GM23338 (cell line): ENCODE measurements at regions not wholly inside any gene's neighbourhood (a gene's known extent, or its start where the extent isn't known, plus 50 kb on each side); places are given as distances from the start of the nearest gene placed in this dataset.
A peak's percentile ranks its signal among the peaks of the same experiment; 100 is the strongest.

ENCODE experiments used
- ATAC-seq: fragments of 200-7000 bp; cut with Tn5 transposase; 3 replicates; pipeline ENCODE4 v1.9.1; 2020
- DNase-seq: peaks from one replicate; pipeline ENCODE4 v3.0.0-alpha.2; 2015; ENCODE audit warnings: low spot score
- H2AFZ ChIP-seq: fragments of 200-600 bp; sonication (generic); 2 replicates; pipeline ENCODE4 v1.8.0; 2016; ENCODE audit warnings: antibody characterized with exemption, mild to moderate bottlenecking, moderate library complexity
- H3F3A ChIP-seq: fragments of 200-600 bp; sonication (generic); replicated peaks from 2 replicates; pipeline ENCODE4 v1.8.0; 2017; ENCODE audit warnings: antibody characterized with exemption, mixed run types, low read depth
- H3K27ac ChIP-seq: fragments of 200-600 bp; sonication (generic); 2 replicates; pipeline ENCODE4 v1.6.1; 2016; ENCODE audit warnings: low read depth
- H3K27me3 ChIP-seq: fragments of 200-600 bp; sonication (generic); 2 replicates; pipeline ENCODE4 v1.8.0; 2016; ENCODE audit warnings: mild to moderate bottlenecking, mixed run types, moderate library complexity; ENCODE audit not compliant: insufficient read depth
- H3K36me3 ChIP-seq: fragments of 200-600 bp; sonication (generic); 2 replicates; pipeline ENCODE4 v1.8.0; 2016; ENCODE audit warnings: mild to moderate bottlenecking; ENCODE audit not compliant: insufficient read depth
- H3K4me1 ChIP-seq: fragments of 200-600 bp; sonication (generic); 2 replicates; pipeline ENCODE4 v1.8.0; 2016; ENCODE audit warnings: mild to moderate bottlenecking, moderate library complexity; ENCODE audit not compliant: insufficient read depth
- H3K4me2 ChIP-seq: fragments of 200-600 bp; sonication (generic); 2 replicates; pipeline ENCODE4 v1.7.1; 2017; ENCODE audit warnings: mixed run types
- H3K4me3 ChIP-seq: fragments of 200-600 bp; sonication (generic); 2 replicates; pipeline ENCODE4 v1.6.1; 2016; ENCODE audit warnings: mixed run types
- H3K79me2 ChIP-seq: fragments of 200-600 bp; sonication (generic); replicated peaks from 2 replicates; pipeline ENCODE4 v1.8.0; 2017; ENCODE audit warnings: mild to moderate bottlenecking; ENCODE audit not compliant: insufficient read depth
- H3K9me2 ChIP-seq: fragments of 200-600 bp; sonication (generic); 2 replicates; pipeline ENCODE4 v1.8.0; 2017; ENCODE audit not compliant: insufficient read depth
- H4K20me1 ChIP-seq: fragments of 200-600 bp; sonication (generic); replicated peaks from 2 replicates; pipeline ENCODE4 v1.8.0; 2017; ENCODE audit warnings: mild to moderate bottlenecking; ENCODE audit not compliant: insufficient read depth
- H3K27ac Mint-ChIP-seq: 2 replicates; pipeline ENCODE4 v1.8.0; 2020; ENCODE audit warnings: inconsistent platforms, mild to moderate bottlenecking, moderate library complexity, mixed read lengths
- H3K27me3 Mint-ChIP-seq: 3 replicates; pipeline ENCODE4 v1.8.0; 2022; ENCODE audit warnings: low read depth, mild to moderate bottlenecking, moderate library complexity, mixed read lengths, inconsistent platforms; ENCODE audit not compliant: insufficient read depth, poor library complexity
- H3K36me3 Mint-ChIP-seq: 3 replicates; pipeline ENCODE4 v1.8.0; 2021; ENCODE audit warnings: low read depth, mild to moderate bottlenecking, inconsistent platforms, moderate library complexity, mixed read lengths
- H3K4me1 Mint-ChIP-seq: 3 replicates; pipeline ENCODE4 v1.8.0; 2020; ENCODE audit warnings: mild to moderate bottlenecking, inconsistent platforms, mixed read lengths
- H3K4me3 Mint-ChIP-seq: 3 replicates; pipeline ENCODE4 v1.8.0; 2021; ENCODE audit warnings: moderate library complexity, mild to moderate bottlenecking, inconsistent platforms, mixed read lengths
- H3K9me3 Mint-ChIP-seq: 3 replicates; pipeline ENCODE4 v1.8.0; 2020; ENCODE audit warnings: moderate library complexity, mild to moderate bottlenecking, inconsistent platforms, mixed read lengths
- CREB1 ChIP-seq: fragments of 250-450 bp; sonication (Bioruptor Pico); IDR thresholded peaks from 2 replicates; pipeline ENCODE4 v1.5.0; 2020; ENCODE audit warnings: low read depth, mild to moderate bottlenecking, moderate library complexity
- EZH2 ChIP-seq: fragments of 200-600 bp; sonication (generic); IDR thresholded peaks from one replicate; pipeline ENCODE4 v1.8.0; 2017; ENCODE audit warnings: antibody characterized with exemption, mild to moderate bottlenecking, low read depth; ENCODE audit not compliant: unreplicated experiment
- EZH2phosphoT487 ChIP-seq: fragments of 200-600 bp; sonication (generic); IDR thresholded peaks from one replicate; pipeline ENCODE4 v1.8.1; 2018; ENCODE audit warnings: antibody characterized with exemption; ENCODE audit not compliant: unreplicated experiment
- JUNB ChIP-seq: IDR thresholded peaks from one replicate; pipeline ENCODE4 v1.6.1; 2016; ENCODE audit warnings: antibody characterized with exemption; ENCODE audit not compliant: unreplicated experiment
- NANOG ChIP-seq: IDR thresholded peaks from 2 replicates; pipeline ENCODE4 v1.6.1; 2016; ENCODE audit warnings: antibody characterized with exemption, borderline replicate concordance
- POLR2AphosphoS5 ChIP-seq: IDR thresholded peaks from 2 replicates; pipeline ENCODE4 v1.6.1; 2016; ENCODE audit warnings: antibody characterized with exemption, low read depth
- STAT1 ChIP-seq: IDR thresholded peaks from one replicate; pipeline ENCODE4 v1.6.1; 2016; ENCODE audit warnings: antibody characterized with exemption; ENCODE audit not compliant: unreplicated experiment
- ZNF114 ChIP-seq: fragments of 250-450 bp; sonication (Bioruptor Pico); IDR thresholded peaks from 2 replicates; pipeline ENCODE4 v1.5.0; 2020; ENCODE audit warnings: mild to moderate bottlenecking, moderate library complexity
- ZNF331 ChIP-seq: fragments of 250-450 bp; sonication (Bioruptor Pico); IDR thresholded peaks from 2 replicates; pipeline ENCODE4 v1.5.0; 2020; ENCODE audit warnings: low read depth, mild to moderate bottlenecking, moderate library complexity
- TF ChIP-seq, protein P1 (sequence below), 2 experiments: fragments of 200-600 bp in 1 of 2; sonication (generic) in 1 of 2; conservative IDR thresholded peaks; 2 replicates each; pipeline versions ENCODE4 v1.5.1 to v1.6.1; 2016 to 2017; ENCODE audit warnings: antibody characterized with exemption in 2 of 2, low read depth in 2 of 2, mild to moderate bottlenecking in 2 of 2, moderate library complexity in 1 of 2
- TF ChIP-seq, protein P2 (sequence below): fragments of 250-450 bp; sonication (Bioruptor Pico); IDR thresholded peaks from 2 replicates; pipeline ENCODE4 v1.5.0; 2020; ENCODE audit warnings: mild to moderate bottlenecking, moderate library complexity
- TF ChIP-seq, protein P3 (sequence below): IDR thresholded peaks from 2 replicates; pipeline ENCODE4 v1.6.1; 2016; ENCODE audit warnings: antibody characterized with exemption

DNA sequence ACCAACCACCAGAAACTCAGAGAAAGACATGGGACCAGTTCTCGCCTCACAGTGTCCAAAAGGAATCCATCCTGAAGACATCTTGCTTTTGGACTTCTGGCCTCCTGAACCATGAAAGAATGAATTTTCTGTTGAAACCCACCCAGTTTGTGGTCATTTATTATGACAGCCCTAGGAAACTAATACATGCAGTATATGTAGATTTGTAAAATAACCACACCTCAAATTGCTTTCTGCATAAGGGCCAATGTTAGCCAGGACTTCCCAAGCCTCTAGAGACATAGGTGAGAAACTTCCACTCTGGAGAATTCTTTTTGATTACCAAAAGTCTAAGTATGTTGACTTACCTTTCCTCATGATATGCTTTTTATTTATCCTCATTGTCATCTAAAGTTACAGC, 210.5 kb upstream of the SP4 start:
- H3F3A ChIP-seq, result no peaks in the 10 kb centered on the region
- no peaks in the 10 kb centered on the region for H3K4me1 ChIP-seq
- Mint-ChIP-seq H3K36me3 (no peaks in the 10 kb centered on the region), H3K27me3 (no peaks in the 10 kb centered on the region), H3K4me1 (peaks cover 3% of the 10 kb centered on the region; the same call in 2 of the 3 replicates), H3K27ac (no peak overlapping the region), H3K9me3 (no peaks in the 10 kb centered on the region; the same call in 2 of the 3 replicates), H3K4me3 (no peak overlapping the region)
- TF ChIP-seq STAT1 (no peak), CREB1 (CRISPR knock-in tag) (no peak), NANOG (no peak), POLR2AphosphoS5 (no peak), EZH2phosphoT487 (no peak), ZNF331 (CRISPR knock-in tag) (no peak), EZH2 (no peak), ZNF114 (CRISPR knock-in tag) (no peak), JUNB (no peak)
- TF ChIP-seq, protein P1, sequence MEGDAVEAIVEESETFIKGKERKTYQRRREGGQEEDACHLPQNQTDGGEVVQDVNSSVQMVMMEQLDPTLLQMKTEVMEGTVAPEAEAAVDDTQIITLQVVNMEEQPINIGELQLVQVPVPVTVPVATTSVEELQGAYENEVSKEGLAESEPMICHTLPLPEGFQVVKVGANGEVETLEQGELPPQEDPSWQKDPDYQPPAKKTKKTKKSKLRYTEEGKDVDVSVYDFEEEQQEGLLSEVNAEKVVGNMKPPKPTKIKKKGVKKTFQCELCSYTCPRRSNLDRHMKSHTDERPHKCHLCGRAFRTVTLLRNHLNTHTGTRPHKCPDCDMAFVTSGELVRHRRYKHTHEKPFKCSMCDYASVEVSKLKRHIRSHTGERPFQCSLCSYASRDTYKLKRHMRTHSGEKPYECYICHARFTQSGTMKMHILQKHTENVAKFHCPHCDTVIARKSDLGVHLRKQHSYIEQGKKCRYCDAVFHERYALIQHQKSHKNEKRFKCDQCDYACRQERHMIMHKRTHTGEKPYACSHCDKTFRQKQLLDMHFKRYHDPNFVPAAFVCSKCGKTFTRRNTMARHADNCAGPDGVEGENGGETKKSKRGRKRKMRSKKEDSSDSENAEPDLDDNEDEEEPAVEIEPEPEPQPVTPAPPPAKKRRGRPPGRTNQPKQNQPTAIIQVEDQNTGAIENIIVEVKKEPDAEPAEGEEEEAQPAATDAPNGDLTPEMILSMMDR (conservative IDR thresholded peaks at IDR 0.05; ENCODE audit: low read depth in 2 of 2), result no peak
- TF ChIP-seq, protein P2, sequence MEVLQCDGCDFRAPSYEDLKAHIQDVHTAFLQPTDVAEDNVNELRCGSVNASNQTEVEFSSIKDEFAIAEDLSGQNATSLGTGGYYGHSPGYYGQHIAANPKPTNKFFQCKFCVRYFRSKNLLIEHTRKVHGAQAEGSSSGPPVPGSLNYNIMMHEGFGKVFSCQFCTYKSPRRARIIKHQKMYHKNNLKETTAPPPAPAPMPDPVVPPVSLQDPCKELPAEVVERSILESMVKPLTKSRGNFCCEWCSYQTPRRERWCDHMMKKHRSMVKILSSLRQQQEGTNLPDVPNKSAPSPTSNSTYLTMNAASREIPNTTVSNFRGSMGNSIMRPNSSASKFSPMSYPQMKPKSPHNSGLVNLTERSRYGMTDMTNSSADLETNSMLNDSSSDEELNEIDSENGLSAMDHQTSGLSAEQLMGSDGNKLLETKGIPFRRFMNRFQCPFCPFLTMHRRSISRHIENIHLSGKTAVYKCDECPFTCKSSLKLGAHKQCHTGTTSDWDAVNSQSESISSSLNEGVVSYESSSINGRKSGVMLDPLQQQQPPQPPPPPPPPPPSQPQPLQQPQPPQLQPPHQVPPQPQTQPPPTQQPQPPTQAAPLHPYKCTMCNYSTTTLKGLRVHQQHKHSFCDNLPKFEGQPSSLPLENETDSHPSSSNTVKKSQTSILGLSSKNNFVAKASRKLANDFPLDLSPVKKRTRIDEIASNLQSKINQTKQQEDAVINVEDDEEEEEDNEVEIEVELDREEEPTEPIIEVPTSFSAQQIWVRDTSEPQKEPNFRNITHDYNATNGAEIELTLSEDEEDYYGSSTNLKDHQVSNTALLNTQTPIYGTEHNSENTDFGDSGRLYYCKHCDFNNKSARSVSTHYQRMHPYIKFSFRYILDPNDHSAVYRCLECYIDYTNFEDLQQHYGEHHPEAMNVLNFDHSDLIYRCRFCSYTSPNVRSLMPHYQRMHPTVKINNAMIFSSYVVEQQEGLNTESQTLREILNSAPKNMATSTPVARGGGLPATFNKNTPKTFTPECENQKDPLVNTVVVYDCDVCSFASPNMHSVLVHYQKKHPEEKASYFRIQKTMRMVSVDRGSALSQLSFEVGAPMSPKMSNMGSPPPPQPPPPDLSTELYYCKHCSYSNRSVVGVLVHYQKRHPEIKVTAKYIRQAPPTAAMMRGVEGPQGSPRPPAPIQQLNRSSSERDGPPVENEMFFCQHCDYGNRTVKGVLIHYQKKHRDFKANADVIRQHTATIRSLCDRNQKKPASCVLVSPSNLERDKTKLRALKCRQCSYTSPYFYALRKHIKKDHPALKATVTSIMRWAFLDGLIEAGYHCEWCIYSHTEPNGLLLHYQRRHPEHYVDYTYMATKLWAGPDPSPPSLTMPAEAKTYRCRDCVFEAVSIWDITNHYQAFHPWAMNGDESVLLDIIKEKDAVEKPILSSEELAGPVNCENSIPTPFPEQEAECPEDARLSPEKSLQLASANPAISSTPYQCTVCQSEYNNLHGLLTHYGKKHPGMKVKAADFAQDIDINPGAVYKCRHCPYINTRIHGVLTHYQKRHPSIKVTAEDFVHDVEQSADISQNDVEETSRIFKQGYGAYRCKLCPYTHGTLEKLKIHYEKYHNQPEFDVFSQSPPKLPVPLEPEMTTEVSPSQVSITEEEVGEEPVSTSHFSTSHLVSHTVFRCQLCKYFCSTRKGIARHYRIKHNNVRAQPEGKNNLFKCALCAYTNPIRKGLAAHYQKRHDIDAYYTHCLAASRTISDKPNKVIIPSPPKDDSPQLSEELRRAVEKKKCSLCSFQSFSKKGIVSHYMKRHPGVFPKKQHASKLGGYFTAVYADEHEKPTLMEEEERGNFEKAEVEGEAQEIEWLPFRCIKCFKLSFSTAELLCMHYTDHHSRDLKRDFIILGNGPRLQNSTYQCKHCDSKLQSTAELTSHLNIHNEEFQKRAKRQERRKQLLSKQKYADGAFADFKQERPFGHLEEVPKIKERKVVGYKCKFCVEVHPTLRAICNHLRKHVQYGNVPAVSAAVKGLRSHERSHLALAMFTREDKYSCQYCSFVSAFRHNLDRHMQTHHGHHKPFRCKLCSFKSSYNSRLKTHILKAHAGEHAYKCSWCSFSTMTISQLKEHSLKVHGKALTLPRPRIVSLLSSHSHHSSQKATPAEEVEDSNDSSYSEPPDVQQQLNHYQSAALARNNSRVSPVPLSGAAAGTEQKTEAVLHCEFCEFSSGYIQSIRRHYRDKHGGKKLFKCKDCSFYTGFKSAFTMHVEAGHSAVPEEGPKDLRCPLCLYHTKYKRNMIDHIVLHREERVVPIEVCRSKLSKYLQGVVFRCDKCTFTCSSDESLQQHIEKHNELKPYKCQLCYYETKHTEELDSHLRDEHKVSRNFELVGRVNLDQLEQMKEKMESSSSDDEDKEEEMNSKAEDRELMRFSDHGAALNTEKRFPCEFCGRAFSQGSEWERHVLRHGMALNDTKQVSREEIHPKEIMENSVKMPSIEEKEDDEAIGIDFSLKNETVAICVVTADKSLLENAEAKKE (CRISPR knock-in tag), result no peak
- TF ChIP-seq, protein P3, sequence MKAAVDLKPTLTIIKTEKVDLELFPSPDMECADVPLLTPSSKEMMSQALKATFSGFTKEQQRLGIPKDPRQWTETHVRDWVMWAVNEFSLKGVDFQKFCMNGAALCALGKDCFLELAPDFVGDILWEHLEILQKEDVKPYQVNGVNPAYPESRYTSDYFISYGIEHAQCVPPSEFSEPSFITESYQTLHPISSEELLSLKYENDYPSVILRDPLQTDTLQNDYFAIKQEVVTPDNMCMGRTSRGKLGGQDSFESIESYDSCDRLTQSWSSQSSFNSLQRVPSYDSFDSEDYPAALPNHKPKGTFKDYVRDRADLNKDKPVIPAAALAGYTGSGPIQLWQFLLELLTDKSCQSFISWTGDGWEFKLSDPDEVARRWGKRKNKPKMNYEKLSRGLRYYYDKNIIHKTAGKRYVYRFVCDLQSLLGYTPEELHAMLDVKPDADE, result no peak
- H3K36me3 ChIP-seq, result no peaks in the 10 kb centered on the region
- DNase-seq (no peak), ATAC-seq (no peak)
- H3K9me2 ChIP-seq, result 0 out of 2 replicates have a peak, but pooled peaks cover 3% of the 10 kb centered on the region
- no peak overlapping the region for H3K4me2 ChIP-seq
- H3K4me3 ChIP-seq, result no peak overlapping the region
- no peaks in the 10 kb centered on the region for H3K27me3 ChIP-seq
- no peak overlapping the region for H3K27ac ChIP-seq
- H2AFZ ChIP-seq, result peak overlapping the region; percentile 44; the same call in 1 of the 2 replicates
- H4K20me1 ChIP-seq, result no peaks in the 10 kb centered on the region
- H3K79me2 ChIP-seq, result no peaks in the 10 kb centered on the region
